Islet precursor cell (in vitro differentiated cells): ENCODE measurements at regions not wholly inside any gene's neighbourhood (a gene's known extent, or its start where the extent isn't known, plus 50 kb on each side); places are given as distances from the start of the nearest gene placed in this dataset.

Experiments
- DNase-seq: peaks from one replicate; pipeline ENCODE4 v3.0.0-alpha.2; 2018

- peak; percentile 99 for DNase-seq
Measured at GRCh38 chr12:20212658-20213555, 155.4 kb upstream of the PDE3A start.

GRCh38 chr12:20213723-20214625 is 154.4 kb upstream of the PDE3A start:
- no peak for DNase-seq

- DNase-seq = peak; percentile 62
Measured at GRCh38 chr12:20220339-20220738, 148.0 kb upstream of the PDE3A start.

GRCh38 chr12:20232931-20233675 is 135.2 kb upstream of the PDE3A start:
- DNase-seq = no peak

- DNase-seq = no peak
Measured at GRCh38 chr12:20234474-20234873, 133.9 kb upstream of the PDE3A start.

GRCh38 chr12:20237091-20237490 is 131.2 kb upstream of the PDE3A start:
- no peak for DNase-seq

GRCh38 chr12:20245491-20245890 is 122.8 kb upstream of the PDE3A start:
- DNase-seq = no peak

GRCh38 chr12:20248646-20249045 is 119.7 kb upstream of the PDE3A start:
- no peak for DNase-seq

GRCh38 chr12:20250761-20251160 is 117.6 kb upstream of the PDE3A start:
- DNase-seq = no peak

- no peak for DNase-seq
Measured at GRCh38 chr12:20257311-20257710, 111.0 kb upstream of the PDE3A start.

- DNase-seq = no peak
Measured at GRCh38 chr12:20259786-20260185, 108.6 kb upstream of the PDE3A start.

GRCh38 chr12:20260851-20261250 is 107.5 kb upstream of the PDE3A start:
- no peak for DNase-seq

GRCh38 chr12:20262119-20262518 is 106.2 kb upstream of the PDE3A start:
- no peak for DNase-seq

- no peak for DNase-seq
Measured at GRCh38 chr12:20264026-20264425, 104.3 kb upstream of the PDE3A start.

GRCh38 chr12:20264608-20265114 is 103.7 kb upstream of the PDE3A start:
- DNase-seq = peak; percentile 79

GRCh38 chr12:20268121-20268732 is 100.1 kb upstream of the PDE3A start:
- DNase-seq = no peak

GRCh38 chr12:20268771-20269170 is 99.6 kb upstream of the PDE3A start:
- no peak for DNase-seq

- no peak for DNase-seq
Measured at GRCh38 chr12:20269337-20270067, 98.8 kb upstream of the PDE3A start.

- no peak for DNase-seq
Measured at GRCh38 chr12:20270557-20270956, 97.8 kb upstream of the PDE3A start.

- no peak for DNase-seq
Measured at GRCh38 chr12:20272161-20272560, 96.2 kb upstream of the PDE3A start.

- DNase-seq = no peak
Measured at GRCh38 chr12:20272801-20273200, 95.5 kb upstream of the PDE3A start.

GRCh38 chr12:20274008-20274407 is 94.3 kb upstream of the PDE3A start:
- no peak for DNase-seq
